ENCODE measurements at regions not wholly inside any gene's neighbourhood (a gene's known extent, or its start where the extent isn't known, plus 50 kb on each side); places are given as distances from the start of the nearest gene placed in this dataset.
"Not testable (repeated sequence)": the region's sequence is repeated elsewhere in the genome, so short reads cannot be mapped to it uniquely, and the experiment has no call there.

DNA sequence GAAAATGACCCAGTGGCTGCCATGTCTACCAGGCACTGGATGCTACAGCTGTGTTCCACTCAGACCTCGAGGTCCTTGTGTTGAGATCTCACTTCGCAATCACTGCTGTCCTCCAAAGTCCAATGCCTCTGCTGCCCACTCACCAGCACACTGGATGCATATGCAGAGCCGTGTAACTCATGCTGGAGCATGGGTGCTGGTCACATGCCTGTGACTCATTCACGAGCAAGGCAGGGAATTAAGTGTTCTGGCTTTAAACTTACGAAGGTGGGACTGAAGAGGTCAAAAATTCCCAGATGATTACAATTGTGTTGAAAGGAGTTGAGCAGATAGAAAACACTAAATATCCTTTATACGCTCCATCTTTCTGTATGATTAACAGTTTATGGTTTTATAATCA lies 417.5 kb downstream of the NUP35 start:
- no peak for DNase-seq

DNA sequence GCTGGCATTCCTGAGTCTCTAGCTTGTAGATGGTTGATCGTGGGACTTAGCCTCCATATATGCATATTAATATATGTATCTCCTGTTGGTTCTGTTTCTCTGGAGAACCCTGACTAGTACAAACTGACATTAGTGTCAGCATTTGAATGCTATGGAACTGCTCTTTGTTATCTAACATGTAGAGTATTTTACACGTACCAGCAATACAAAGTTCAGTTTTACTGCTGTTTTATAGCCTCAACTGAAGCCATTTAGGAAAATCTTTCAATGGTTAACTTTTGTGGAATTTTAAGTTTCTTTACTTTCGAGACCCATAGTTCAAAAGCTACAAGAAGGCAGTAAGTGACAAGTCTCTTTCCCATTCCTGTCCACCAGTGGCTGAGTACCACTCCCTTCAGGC lies 418.4 kb downstream of the NUP35 start:
- no peak for DNase-seq

DNA sequence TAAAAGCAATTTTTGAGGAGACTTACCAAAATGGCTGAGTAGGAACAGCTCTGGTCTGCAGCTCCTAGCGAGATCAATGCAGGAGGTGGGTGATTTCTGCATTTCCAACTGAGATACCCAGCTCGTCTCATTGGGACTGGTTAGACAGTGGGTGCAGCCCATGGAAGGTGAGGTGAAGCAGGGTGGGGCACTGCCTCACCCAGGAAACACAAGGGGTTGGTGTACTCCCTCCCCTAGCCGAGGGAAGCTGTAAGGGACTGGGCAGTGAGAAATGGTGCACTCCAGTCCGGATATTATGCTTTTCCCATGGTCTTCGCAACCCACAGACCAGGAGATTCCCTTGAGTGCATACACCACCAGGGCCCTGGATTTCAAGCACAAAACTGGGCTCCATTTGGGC lies 419.0 kb downstream of the NUP35 start:
- DNase-seq, result no peak

DNA sequence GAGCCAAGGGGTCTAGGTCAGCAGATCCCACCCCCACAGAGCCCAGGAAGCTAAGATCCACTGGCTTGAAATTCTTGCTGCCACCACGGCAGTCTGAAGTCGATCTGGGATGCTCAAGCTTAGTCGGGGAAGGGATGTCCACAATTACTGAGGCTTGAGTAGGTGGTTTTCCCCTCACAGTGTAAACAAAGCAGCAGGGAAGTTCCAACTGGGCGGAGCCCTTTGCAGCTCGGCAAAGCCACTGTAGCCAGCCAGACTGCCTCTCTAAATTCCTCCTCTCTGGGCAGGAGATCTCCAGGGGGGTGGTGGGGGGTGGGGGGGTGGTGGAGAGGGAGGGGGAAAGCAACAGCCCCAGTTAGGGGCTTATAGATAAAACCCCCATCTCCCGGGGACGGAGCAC lies 419.5 kb downstream of the NUP35 start:
- no peak for DNase-seq

DNA sequence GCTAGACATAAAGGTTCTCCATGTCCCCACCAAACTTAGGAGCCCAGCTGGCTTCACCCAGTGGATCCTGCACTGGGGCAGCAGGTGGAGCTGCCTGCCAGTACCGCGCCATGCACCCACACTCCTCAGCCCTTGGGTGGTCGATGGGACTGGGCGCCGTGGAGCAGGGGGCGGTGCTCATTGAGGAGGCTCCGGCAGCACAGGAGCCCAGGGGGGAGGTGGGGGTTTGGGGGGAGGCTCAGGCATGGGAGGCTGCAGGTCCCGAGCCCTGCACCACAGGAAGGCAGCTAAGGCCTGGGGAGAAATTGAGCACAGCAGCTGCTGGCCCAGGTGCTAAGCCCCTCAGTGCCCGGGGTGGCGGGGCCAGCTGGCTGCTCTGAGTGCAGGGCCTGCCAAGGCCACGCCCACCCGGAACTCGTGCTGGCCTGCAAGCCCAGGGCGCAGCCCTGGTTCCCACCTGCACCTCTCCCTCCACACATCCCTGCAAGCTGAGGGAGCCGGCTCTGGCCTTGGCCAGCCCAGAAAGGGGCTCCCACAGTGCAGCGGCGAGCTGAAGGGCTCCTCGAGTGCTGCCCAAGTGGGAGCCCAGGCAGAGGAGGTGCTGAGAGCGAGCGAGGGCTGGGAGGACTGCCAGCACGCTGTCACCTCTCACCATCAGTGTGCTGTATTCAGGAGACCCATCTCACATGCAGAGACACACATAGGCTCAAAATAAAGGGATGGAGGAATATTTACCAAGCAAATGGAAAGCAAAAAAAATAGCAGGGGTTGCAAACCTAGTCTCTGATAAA lies 422.5 kb downstream of the NUP35 start:
- DNase-seq, result not testable (repeated sequence)

DNA sequence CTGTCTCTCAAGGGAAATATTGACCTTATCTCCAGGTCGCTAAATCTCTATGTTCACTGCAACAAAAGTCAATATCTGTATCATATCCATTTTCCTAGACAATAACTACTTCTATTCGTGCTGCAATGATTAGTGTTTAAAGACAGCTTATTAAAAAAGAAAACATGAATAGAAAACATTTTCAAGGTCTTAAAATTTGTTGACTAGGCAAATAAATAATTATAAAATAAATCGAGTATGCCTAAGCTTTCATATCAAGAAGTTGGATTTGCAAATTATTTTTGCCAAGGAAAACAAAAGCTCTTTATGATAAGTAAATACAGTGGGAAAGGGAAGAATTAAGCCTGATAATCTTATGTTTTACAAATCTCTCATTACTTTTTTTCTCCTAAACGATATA lies 428.5 kb downstream of the NUP35 start:
- no peak for DNase-seq

DNA sequence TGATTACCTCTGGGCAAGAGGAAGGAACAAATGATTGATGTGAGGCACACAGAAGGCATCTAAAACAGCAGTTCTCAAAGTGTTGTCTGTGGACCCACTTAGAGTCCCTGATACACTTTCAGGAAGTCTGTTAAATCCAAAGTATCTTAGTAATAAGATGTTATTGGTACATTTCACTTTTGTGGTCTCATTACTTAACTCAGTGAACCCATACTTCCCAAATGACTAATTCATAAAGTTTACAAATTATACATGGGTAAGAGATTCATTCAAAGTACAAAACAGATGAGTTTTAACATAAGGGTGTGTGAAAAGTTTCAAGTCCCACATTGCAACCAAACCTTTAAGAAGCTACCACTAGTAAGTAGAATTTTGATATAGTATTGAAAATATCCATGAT lies 440.5 kb downstream of the NUP35 start:
- DNase-seq, result no peak

DNA sequence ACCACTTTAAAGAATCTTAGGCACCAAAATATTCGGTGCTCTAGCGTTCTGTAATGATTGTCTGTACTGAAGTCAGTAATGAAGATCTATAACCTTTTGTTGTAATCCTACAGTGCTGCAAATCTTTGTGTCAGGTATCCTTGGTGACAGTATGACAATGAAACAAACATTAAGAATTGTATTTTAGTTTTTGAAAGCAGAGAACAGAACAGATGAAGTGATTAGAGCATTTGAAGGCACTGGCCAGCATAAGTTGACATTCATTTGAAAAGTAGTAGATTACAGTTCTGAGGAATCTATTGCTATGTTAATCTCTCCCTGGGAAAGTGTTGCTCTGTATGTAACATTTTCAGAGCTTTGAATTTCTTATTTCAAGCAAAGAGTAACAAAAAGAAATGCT lies 451.2 kb downstream of the NUP35 start:
- no peak for DNase-seq

DNA sequence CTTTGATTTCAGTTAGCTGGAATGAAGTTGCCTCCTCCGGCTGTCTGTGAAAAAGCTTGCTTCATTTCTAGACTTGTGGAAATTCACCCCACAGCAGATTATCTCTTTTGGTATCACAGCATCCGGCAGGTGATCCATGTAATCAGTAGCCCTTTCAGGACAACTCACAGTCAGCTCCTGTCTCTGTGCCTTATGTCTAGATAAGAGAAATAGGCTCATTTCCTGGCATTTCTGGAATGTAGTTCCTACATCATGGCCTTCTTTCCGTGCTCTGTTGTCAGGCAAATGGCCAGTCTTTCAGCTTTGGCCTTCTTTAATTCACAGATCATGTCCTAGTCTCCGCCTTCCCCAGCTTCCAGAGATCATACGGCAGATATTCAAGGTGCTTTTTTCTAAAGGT lies 455.4 kb downstream of the NUP35 start:
- no peak for DNase-seq

DNA sequence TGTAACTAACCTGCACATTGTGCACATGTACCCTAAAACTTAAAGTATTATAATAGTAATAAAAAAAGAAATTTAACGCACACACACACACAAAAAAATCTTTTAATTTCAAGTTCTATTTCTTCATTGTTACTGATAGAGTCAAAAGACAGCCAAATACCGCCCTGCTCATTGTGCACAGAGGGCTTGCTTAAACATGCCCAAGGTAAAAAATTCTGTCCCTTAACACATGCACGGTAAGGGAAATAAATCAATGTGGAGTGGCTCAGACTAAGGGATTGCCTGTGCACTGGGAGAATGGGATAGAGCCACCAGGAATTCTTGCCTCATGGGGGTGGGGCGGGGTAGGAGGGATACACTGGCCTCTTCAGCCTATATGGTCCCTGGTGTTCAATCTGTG lies 468.0 kb downstream of the NUP35 start:
- DNase-seq, result no peak

DNA sequence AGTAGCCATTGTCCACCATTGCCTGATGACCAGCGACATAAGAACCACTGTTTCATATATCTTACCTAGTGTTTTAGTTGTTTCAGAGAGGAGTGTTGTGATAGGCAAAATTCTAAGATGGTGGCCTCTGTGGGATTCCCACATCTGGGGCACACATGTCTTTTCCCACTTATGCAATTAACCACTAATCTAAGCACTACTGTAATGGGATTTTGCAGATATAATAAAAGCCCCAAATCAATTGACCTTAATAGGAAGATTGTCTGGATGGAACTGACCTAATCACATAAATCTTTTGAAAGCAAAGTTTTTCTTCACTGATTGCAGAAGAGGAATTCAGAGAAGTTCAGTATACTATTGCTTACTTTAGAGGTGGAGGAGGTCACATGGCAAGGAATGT lies 469.9 kb downstream of the NUP35 start:
- no peak for DNase-seq

DNA sequence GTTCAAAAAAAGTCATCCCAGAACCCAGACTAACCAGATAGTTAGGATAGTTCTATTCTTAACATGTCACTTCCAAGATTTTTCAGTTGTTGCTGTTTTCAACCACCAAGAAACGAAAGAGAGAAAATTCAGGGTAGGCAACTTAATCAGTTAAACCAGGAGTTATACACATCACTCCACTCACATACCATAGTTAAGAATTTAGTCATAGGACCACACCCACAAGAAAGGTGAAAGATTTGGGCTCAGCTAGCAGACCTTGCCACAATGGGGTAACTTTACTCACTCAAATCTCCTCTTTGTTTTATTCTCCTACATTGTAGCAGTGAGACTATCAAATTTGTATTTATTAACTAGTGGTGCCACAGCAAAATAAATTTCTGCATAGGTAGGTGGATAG lies 473.6 kb downstream of the NUP35 start:
- DNase-seq, result no peak

DNA sequence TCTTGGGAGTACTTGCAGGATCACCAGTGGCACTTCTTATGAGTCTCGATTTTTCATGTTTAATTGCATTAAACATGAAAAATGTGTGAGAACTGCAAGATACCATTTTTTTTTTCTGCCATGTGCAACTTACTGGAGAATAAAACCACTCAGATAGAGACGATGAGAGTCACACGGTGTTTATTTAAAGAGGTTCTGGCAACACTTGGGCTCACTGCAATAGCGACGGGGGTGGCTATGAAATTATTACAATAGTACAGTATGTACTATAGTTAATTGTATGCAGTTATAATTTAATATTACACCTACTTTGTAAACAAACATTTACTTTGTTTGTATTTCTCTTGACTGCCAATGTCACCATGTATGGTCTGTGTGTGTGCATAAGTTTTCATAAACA lies 479.8 kb downstream of the NUP35 start:
- DNase-seq, result no peak

DNA sequence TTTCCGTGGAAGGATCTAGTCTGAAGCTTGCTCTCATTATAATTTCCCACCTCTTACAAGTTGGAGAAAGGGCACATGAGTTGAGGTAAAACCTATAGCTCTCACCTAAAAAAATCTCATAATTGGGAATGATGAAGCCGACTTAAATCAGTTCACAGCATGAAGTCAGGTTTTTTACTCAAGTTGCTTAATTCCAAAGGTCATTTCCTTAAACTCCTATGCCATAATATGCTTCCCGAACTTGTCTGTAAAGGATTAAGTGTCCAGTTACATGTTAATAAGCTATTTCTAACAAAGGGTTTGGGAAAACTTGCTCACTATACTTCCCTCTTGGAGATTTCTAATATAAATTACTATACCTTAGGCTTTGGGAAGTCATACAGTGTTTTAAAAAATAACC lies 481.2 kb downstream of the NUP35 start:
- DNase-seq, result no peak

DNA sequence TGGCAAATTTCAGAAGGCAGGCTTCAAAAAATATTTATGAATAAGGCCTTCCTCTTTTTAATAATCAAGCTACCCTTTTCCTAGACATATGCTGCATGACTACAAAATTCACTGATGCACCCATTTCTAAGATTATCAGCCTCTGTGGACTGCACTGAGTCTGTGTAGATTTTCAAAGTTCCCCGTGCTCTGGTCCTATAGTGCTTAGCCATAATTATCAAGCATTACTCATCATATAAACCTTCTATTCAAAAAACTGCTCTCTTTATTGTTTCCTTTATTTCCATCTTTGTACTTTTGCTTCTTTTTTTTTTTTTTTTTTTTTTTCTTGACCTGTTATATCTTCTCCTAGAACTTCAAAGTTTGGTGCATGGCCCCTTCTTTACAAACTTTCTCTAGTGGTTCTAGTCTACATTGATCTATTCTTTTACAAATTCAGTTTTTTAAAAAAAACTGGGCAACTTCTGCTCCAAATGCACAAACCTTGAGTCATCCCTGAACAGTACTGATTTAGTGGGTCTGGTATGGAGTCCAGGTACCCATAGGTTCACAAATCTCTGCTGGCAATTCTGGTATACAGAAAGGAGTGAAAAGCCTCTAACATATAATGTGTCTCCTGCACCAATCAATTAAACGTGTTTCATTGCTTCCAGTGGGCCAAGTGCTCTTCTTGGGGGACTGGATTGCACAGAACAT lies 481.9 kb downstream of the NUP35 start:
- DNase-seq, result no peak

DNA sequence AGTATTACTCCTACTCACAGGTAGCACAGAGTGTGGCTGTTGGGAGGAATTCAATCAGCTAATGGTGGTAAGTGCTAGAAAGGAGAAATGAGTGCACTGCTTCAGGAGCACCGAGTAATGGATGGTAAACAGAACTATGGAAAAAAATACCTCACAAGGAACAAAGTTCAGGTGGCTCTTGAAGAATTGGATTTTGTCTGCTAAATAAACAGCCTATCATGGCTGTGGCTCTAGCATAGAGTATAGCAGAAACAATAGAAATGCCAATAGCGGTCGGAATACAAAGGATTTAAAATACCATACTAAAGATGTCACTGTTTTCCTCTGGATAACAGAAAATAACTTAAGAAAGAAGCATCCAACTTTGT lies 482.5 kb downstream of the NUP35 start:
- DNase-seq, result no peak

DNA sequence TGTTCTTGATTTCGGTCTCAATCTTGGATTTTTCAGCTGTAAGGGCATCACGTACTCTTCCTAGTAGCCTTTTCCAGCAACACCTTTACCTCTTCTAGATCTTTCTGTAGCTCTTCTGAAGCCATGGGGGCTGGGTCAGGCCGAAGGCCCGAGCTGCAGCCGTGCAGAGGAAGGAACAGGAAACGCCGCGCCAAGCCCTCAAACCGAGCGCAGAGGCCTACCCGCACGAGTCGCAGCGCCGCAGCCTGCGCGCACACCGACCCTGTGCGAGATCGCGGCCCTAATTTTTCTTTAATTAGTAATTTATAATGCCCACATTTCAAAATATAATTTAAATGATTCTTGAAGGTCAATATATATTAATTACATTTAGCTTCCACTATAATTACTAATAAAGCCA lies 483.8 kb downstream of the NUP35 start:
- no peak for DNase-seq

DNA sequence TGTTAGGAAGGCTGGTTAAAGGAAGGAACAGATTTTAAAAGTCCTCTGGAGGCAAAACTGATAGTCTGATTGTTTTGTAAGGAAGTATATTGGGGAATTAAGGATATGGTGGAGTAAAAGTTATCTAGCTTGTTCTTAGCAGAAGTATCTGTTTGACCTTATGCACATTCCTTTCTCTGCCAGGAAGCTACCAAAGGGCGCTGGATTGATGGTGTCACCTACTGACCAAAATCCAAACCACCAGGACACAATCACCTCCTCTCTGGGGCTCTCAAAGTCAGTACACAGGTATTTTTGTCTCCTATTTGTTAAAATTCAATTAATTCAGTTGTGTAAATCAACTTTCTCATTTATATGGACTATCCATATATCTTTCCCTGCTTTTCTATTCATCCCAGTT lies 484.5 kb downstream of the NUP35 start:
- no peak for DNase-seq

DNA sequence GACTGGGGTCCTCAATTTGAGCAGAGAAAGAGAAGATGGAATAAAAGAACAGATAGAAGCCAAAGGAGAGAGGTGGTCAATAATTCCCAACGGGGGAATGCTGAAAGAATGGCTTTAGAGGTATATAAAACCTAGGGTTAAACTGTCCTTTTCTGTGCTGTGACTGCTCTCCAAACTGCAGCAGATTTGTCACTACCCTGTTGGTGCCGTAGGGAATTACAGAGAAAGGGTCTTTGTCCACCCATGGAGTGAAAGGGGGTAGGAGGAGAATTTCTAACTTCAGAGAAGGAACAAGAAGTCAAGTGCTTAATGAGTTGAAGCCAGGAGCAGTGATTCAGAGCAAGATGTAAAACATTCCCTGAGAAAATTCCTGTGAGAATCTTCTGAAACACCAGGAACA lies 486.5 kb downstream of the NUP35 start:
- DNase-seq, result no peak

DNA sequence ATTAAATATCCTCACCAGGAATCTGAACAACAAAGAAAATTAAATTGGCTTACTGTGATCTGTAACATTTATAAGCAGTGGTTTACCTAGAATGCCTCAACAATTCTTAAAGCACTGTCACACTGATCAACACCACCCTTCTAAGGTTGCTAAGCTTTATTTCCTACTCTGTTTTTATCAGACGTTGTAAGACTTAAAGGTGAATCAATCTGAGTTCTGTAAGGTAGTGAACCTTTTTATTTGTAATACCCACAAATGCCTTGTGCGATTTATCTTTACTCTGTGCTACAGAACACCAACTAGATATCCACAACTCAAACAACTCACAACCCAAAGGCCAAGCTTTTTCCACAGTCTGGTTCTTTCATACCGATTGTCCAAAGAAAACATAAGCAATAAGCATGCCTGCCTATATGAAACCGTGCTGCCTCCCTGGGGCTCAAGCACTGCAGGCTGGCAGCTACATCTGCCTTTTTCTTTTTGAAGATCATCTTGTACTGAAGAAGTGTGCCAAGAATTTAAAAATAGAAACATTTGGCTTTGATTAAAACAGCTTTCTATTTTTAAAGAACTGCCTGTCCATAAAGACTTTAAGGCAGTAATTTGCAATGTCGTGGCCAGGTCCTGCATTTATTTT lies 490.7 kb downstream of the NUP35 start:
- no peak for DNase-seq

DNA sequence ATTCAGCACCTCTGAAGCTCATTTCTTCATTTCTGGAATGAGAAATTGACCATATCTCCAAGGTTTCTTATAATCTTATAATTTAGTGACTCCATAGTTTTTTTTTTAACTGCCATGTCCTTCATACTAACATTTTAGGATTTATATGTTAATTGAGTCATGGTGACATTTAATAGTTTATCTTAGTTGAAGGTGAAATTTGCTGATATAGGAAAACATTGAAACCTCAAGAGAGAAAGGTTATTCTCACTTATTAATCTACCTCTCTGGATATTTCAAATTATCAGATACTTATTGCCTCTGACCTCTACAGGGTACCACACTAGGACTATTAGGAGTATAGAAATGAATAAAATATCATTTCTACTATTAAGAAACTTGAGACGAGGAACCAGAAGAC lies 499.0 kb downstream of the NUP35 start:
- no peak for DNase-seq

DNA sequence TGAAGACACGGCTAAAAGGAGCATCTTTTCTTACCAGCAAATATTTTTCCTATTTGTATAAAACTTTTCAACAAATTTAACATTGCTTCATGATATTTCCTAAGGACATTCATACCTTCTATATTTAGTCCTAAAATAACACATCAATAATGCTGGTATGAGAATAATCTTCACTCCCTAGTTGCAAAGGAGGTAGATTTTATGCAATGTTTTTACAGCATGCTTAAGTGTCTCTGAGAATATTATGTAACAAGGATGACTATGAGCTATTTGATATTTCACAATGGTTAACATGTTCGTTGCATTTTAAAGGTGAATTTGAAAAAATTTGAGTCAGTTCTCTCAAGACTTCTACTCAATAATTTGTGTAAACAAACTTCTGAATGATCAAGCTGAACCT lies 506.7 kb downstream of the NUP35 start:
- DNase-seq, result no peak

DNA sequence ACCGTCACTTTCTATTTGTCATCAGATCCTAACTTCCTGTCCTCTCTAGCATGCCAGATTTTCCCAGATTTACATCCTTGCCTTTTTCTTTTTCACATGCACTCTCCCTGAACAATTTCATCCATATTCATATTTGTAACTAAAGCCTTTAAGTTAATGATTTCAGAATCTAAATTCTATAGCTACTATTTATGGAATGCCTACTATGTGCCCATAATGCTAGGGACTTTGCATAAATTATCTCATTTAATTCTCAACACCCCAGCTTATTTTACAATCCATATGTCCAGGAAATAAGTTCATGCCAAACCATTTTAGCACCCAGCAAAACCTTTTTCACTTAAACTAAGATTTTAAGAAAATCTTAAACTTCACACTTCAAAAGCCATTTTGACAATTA lies 531.9 kb downstream of the NUP35 start:
- no peak for DNase-seq

DNA sequence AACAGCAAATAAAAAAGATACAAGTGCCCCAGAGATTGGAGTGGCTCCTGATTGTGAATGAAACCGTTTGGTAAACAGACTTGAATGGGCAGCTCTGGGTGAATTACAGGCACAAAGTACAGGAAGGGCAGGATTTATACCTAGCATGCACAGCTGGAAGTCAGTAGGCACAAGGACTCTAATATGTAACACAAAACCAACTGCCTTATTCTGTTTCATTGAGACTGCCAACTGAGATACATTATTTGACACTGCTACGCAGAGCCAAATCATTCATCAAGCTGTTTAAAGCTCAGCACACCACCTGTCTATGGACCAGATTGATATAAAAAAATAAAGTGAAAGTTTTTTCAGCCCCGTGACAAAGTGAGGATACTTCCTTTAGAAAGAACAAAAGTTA lies 541.2 kb downstream of the NUP35 start:
- no peak for DNase-seq

DNA sequence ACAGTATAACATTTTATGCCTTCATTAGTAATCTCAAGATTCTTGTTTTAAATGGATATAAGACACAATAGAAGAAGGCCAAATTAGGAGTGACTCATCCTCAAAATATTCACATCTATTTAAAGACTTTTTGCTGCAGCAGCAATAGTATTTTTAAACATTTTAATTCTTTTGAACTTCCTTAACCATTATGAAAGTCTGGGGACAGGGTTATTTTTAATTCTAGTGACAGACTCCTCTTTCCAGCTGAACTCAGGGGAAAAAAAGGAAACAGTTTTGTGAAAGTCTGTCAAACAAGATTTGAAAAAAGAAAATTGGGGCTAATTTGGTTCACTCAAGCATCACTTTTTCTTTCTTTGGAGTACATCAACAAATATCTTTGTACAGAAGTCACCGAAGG lies 541.8 kb downstream of the NUP35 start:
- DNase-seq, result no peak
